ENCODE measurements at regions not wholly inside any gene's neighbourhood (a gene's known extent, or its start where the extent isn't known, plus 50 kb on each side); places are given as distances from the start of the nearest gene placed in this dataset.

DNA sequence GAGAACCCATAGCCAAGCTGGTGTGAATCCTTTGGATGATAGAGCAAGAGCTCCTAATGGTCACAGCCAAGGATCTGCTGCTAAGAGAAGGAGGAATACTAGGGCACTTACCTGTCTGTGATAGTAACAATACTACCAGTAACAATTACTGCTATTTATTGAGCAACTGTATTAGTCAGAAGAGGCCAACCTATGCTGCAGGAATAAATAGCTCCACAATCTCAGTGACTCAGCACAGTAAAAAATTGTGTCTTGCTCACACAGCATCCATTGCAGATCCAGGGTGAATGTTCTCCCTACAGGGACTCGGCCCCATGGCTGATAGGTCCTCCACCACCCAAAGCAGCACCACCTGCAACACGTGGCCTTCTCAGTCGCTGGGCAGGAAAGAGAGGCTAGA is 257.6 kb upstream of the ZMIZ1 start:
- TF ChIP-seq EP300 (IDR thresholded peaks at IDR 0.05) (no peak), POLR2A (IDR thresholded peaks at IDR 0.05) (no peak)
- TF ChIP-seq, protein P1, sequence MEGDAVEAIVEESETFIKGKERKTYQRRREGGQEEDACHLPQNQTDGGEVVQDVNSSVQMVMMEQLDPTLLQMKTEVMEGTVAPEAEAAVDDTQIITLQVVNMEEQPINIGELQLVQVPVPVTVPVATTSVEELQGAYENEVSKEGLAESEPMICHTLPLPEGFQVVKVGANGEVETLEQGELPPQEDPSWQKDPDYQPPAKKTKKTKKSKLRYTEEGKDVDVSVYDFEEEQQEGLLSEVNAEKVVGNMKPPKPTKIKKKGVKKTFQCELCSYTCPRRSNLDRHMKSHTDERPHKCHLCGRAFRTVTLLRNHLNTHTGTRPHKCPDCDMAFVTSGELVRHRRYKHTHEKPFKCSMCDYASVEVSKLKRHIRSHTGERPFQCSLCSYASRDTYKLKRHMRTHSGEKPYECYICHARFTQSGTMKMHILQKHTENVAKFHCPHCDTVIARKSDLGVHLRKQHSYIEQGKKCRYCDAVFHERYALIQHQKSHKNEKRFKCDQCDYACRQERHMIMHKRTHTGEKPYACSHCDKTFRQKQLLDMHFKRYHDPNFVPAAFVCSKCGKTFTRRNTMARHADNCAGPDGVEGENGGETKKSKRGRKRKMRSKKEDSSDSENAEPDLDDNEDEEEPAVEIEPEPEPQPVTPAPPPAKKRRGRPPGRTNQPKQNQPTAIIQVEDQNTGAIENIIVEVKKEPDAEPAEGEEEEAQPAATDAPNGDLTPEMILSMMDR (IDR thresholded peaks at IDR 0.05), result no peak
